GM23338 (cell line): ENCODE measurements at regions not wholly inside any gene's neighbourhood (a gene's known extent, or its start where the extent isn't known, plus 50 kb on each side); places are given as distances from the start of the nearest gene placed in this dataset.

ENCODE experiments used
- ATAC-seq: fragments of 200-7000 bp; cut with Tn5 transposase; 3 replicates; pipeline ENCODE4 v1.9.1; 2020
- DNase-seq: peaks from one replicate; pipeline ENCODE4 v3.0.0-alpha.2; 2015; ENCODE audit warnings: low spot score
- H2AFZ ChIP-seq: fragments of 200-600 bp; sonication (generic); 2 replicates; pipeline ENCODE4 v1.8.0; 2016; ENCODE audit warnings: antibody characterized with exemption, mild to moderate bottlenecking, moderate library complexity
- H3F3A ChIP-seq: fragments of 200-600 bp; sonication (generic); replicated peaks from 2 replicates; pipeline ENCODE4 v1.8.0; 2017; ENCODE audit warnings: antibody characterized with exemption, mixed run types, low read depth
- H3K27ac ChIP-seq: fragments of 200-600 bp; sonication (generic); 2 replicates; pipeline ENCODE4 v1.6.1; 2016; ENCODE audit warnings: low read depth
- H3K27me3 ChIP-seq: fragments of 200-600 bp; sonication (generic); 2 replicates; pipeline ENCODE4 v1.8.0; 2016; ENCODE audit warnings: mild to moderate bottlenecking, mixed run types, moderate library complexity; ENCODE audit not compliant: insufficient read depth
- H3K36me3 ChIP-seq: fragments of 200-600 bp; sonication (generic); 2 replicates; pipeline ENCODE4 v1.8.0; 2016; ENCODE audit warnings: mild to moderate bottlenecking; ENCODE audit not compliant: insufficient read depth
- H3K4me1 ChIP-seq: fragments of 200-600 bp; sonication (generic); 2 replicates; pipeline ENCODE4 v1.8.0; 2016; ENCODE audit warnings: mild to moderate bottlenecking, moderate library complexity; ENCODE audit not compliant: insufficient read depth
- H3K4me2 ChIP-seq: fragments of 200-600 bp; sonication (generic); 2 replicates; pipeline ENCODE4 v1.7.1; 2017; ENCODE audit warnings: mixed run types
- H3K4me3 ChIP-seq: fragments of 200-600 bp; sonication (generic); 2 replicates; pipeline ENCODE4 v1.6.1; 2016; ENCODE audit warnings: mixed run types
- H3K79me2 ChIP-seq: fragments of 200-600 bp; sonication (generic); replicated peaks from 2 replicates; pipeline ENCODE4 v1.8.0; 2017; ENCODE audit warnings: mild to moderate bottlenecking; ENCODE audit not compliant: insufficient read depth
- H3K9me2 ChIP-seq: fragments of 200-600 bp; sonication (generic); 2 replicates; pipeline ENCODE4 v1.8.0; 2017; ENCODE audit not compliant: insufficient read depth
- H4K20me1 ChIP-seq: fragments of 200-600 bp; sonication (generic); replicated peaks from 2 replicates; pipeline ENCODE4 v1.8.0; 2017; ENCODE audit warnings: mild to moderate bottlenecking; ENCODE audit not compliant: insufficient read depth
- H3K27ac Mint-ChIP-seq: 2 replicates; pipeline ENCODE4 v1.8.0; 2020; ENCODE audit warnings: inconsistent platforms, mild to moderate bottlenecking, moderate library complexity, mixed read lengths
- H3K27me3 Mint-ChIP-seq: 3 replicates; pipeline ENCODE4 v1.8.0; 2022; ENCODE audit warnings: low read depth, mild to moderate bottlenecking, moderate library complexity, mixed read lengths, inconsistent platforms; ENCODE audit not compliant: insufficient read depth, poor library complexity
- H3K36me3 Mint-ChIP-seq: 3 replicates; pipeline ENCODE4 v1.8.0; 2021; ENCODE audit warnings: low read depth, mild to moderate bottlenecking, inconsistent platforms, moderate library complexity, mixed read lengths
- H3K4me1 Mint-ChIP-seq: 3 replicates; pipeline ENCODE4 v1.8.0; 2020; ENCODE audit warnings: mild to moderate bottlenecking, inconsistent platforms, mixed read lengths
- H3K4me3 Mint-ChIP-seq: 3 replicates; pipeline ENCODE4 v1.8.0; 2021; ENCODE audit warnings: moderate library complexity, mild to moderate bottlenecking, inconsistent platforms, mixed read lengths
- H3K9me3 Mint-ChIP-seq: 3 replicates; pipeline ENCODE4 v1.8.0; 2020; ENCODE audit warnings: moderate library complexity, mild to moderate bottlenecking, inconsistent platforms, mixed read lengths
- CREB1 ChIP-seq: fragments of 250-450 bp; sonication (Bioruptor Pico); IDR thresholded peaks from 2 replicates; pipeline ENCODE4 v1.5.0; 2020; ENCODE audit warnings: low read depth, mild to moderate bottlenecking, moderate library complexity
- EZH2 ChIP-seq: fragments of 200-600 bp; sonication (generic); IDR thresholded peaks from one replicate; pipeline ENCODE4 v1.8.0; 2017; ENCODE audit warnings: antibody characterized with exemption, mild to moderate bottlenecking, low read depth; ENCODE audit not compliant: unreplicated experiment
- EZH2phosphoT487 ChIP-seq: fragments of 200-600 bp; sonication (generic); IDR thresholded peaks from one replicate; pipeline ENCODE4 v1.8.1; 2018; ENCODE audit warnings: antibody characterized with exemption; ENCODE audit not compliant: unreplicated experiment
- JUNB ChIP-seq: IDR thresholded peaks from one replicate; pipeline ENCODE4 v1.6.1; 2016; ENCODE audit warnings: antibody characterized with exemption; ENCODE audit not compliant: unreplicated experiment
- NANOG ChIP-seq: IDR thresholded peaks from 2 replicates; pipeline ENCODE4 v1.6.1; 2016; ENCODE audit warnings: antibody characterized with exemption, borderline replicate concordance
- POLR2AphosphoS5 ChIP-seq: IDR thresholded peaks from 2 replicates; pipeline ENCODE4 v1.6.1; 2016; ENCODE audit warnings: antibody characterized with exemption, low read depth
- REST ChIP-seq: IDR thresholded peaks from one replicate; pipeline ENCODE4 v1.6.1; 2018; ENCODE audit warnings: antibody characterized with exemption; ENCODE audit not compliant: unreplicated experiment
- STAT1 ChIP-seq: IDR thresholded peaks from one replicate; pipeline ENCODE4 v1.6.1; 2016; ENCODE audit warnings: antibody characterized with exemption; ENCODE audit not compliant: unreplicated experiment
- ZNF331 ChIP-seq: fragments of 250-450 bp; sonication (Bioruptor Pico); IDR thresholded peaks from 2 replicates; pipeline ENCODE4 v1.5.0; 2020; ENCODE audit warnings: low read depth, mild to moderate bottlenecking, moderate library complexity
- TF ChIP-seq, protein P1 (sequence below): IDR thresholded peaks from 2 replicates; pipeline ENCODE4 v1.6.1; 2016; ENCODE audit warnings: antibody characterized with exemption
- TF ChIP-seq, protein P2 (sequence below), 2 experiments: fragments of 200-600 bp in 1 of 2; sonication (generic) in 1 of 2; conservative IDR thresholded peaks; 2 replicates each; pipeline versions ENCODE4 v1.5.1 to v1.6.1; 2016 to 2017; ENCODE audit warnings: antibody characterized with exemption in 2 of 2, low read depth in 2 of 2, mild to moderate bottlenecking in 2 of 2, moderate library complexity in 1 of 2

DNA sequence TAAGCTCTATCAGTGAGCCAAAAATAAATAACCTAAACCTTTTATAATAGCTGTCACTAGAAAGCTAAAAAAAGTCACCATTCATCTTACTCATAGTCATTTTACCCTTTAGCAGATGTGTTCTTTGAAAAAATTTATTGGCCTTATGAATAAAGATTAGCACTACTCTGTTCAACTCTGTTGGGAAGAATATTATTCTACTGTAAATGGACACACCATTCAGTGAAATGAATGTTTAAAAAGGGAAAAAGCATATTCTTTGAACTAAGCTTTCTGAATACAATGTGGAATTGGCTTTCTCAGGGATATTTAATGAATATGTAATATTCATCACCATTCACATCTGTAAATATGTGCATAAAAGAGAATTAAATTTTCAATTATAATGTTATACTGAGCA lies 422.0 kb downstream of the CBLN2 start (continued):
- TF ChIP-seq REST (no peak), NANOG (no peak), POLR2AphosphoS5 (no peak), CREB1 (CRISPR knock-in tag) (no peak), EZH2phosphoT487 (no peak), JUNB (no peak), EZH2 (no peak), STAT1 (no peak)
- TF ChIP-seq, protein P1, sequence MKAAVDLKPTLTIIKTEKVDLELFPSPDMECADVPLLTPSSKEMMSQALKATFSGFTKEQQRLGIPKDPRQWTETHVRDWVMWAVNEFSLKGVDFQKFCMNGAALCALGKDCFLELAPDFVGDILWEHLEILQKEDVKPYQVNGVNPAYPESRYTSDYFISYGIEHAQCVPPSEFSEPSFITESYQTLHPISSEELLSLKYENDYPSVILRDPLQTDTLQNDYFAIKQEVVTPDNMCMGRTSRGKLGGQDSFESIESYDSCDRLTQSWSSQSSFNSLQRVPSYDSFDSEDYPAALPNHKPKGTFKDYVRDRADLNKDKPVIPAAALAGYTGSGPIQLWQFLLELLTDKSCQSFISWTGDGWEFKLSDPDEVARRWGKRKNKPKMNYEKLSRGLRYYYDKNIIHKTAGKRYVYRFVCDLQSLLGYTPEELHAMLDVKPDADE = no peak
- TF ChIP-seq, protein P2, sequence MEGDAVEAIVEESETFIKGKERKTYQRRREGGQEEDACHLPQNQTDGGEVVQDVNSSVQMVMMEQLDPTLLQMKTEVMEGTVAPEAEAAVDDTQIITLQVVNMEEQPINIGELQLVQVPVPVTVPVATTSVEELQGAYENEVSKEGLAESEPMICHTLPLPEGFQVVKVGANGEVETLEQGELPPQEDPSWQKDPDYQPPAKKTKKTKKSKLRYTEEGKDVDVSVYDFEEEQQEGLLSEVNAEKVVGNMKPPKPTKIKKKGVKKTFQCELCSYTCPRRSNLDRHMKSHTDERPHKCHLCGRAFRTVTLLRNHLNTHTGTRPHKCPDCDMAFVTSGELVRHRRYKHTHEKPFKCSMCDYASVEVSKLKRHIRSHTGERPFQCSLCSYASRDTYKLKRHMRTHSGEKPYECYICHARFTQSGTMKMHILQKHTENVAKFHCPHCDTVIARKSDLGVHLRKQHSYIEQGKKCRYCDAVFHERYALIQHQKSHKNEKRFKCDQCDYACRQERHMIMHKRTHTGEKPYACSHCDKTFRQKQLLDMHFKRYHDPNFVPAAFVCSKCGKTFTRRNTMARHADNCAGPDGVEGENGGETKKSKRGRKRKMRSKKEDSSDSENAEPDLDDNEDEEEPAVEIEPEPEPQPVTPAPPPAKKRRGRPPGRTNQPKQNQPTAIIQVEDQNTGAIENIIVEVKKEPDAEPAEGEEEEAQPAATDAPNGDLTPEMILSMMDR (conservative IDR thresholded peaks at IDR 0.05; ENCODE audit: low read depth in 2 of 2) = no peak

DNA sequence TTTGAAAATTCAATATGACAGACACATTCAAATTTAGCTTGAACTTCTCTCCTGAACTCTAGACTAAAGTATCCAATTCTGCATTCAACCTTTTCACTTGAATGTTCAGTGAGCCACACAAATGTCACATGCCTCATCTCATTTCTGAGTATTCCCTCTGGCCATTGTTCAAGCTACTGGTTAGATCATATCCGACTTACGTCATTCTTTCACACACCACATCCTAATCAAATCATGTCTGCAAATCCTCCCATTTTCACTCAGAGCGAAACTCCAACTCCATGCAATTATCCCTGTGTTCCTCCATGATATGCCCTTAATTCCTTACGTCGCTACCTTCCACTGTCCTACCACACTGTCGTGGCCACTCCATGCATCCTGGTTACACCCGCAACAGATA lies 425.1 kb downstream of the CBLN2 start:
- H3F3A ChIP-seq = no peaks in the 10 kb centered on the region
- no peak overlapping the region for H3K4me2 ChIP-seq
- Mint-ChIP-seq H3K4me1 (no peaks in the 10 kb centered on the region), H3K27me3 (peaks cover 5% of the 10 kb centered on the region), H3K9me3 (peaks cover 65% of the 10 kb centered on the region), H3K27ac (no peak overlapping the region), H3K36me3 (peaks cover 20% of the 10 kb centered on the region), H3K4me3 (no peak overlapping the region)
- H3K27me3 ChIP-seq = no peaks in the 10 kb centered on the region
- no peaks in the 10 kb centered on the region for H3K4me1 ChIP-seq
- H2AFZ ChIP-seq = no peak overlapping the region
- H3K36me3 ChIP-seq = no peaks in the 10 kb centered on the region
- ATAC-seq (no peak), DNase-seq (no peak)
- H3K79me2 ChIP-seq = no peaks in the 10 kb centered on the region
- no peaks in the 10 kb centered on the region for H3K9me2 ChIP-seq
- H4K20me1 ChIP-seq = no peaks in the 10 kb centered on the region
- no peak overlapping the region for H3K27ac ChIP-seq
- H3K4me3 ChIP-seq = no peak overlapping the region
- TF ChIP-seq STAT1 (no peak), REST (no peak), ZNF331 (CRISPR knock-in tag) (no peak), EZH2phosphoT487 (no peak)
- TF ChIP-seq, protein P1 = no peak
